ENCODE measurements at regions not wholly inside any gene's neighbourhood (a gene's known extent, or its start where the extent isn't known, plus 50 kb on each side); places are given as distances from the start of the nearest gene placed in this dataset.
A peak's percentile ranks its signal among the peaks of the same experiment; 100 is the strongest.

DNA sequence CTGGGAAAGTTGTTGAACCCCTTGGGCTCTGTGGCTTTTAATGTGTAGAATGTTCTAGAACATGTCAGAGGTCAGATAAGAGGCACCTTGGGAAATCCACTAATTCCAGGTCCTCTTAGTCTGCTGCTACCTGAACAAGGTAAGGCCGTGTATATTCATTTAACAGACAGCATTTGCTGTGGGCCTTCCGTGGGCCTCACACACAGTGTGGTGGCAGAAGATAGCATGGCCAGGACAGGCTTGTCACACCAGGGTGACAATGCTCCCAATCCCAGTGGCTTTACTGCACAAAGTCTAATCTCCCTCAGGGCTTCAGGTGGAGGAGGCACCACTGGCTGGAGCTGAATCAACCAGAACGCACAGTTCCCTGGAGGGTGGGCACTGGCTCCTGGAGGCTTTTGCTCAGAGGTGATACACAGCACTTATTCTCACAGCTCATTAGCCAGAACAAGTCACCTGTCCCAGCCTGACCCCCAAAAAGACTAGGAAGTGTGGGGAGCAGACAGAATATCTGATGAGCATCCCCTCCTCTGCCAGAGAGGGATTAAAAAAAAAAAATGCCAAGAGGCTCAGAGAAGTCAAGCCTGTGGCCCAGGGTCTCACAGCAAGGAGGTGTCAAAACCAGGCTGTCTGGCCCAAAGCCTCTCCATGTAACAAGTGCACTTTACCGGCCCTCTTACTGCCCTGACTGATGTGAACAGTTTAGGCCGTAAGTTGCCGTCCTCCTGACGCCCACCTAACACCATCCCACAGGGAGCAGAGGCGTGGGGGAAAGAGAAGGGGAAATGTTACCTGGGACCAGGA lies 216.9 kb upstream of the RAB6C start:
- peak; percentile 6 for DNase-seq
- H3K4me3 Mint-ChIP-seq (ENCODE audit: unreplicated experiment), result no peak overlapping the region
- peaks cover 12% of the 10 kb centered on the region for H3K4me1 Mint-ChIP-seq (ENCODE audit: low read depth, unreplicated experiment)
- H3K36me3 Mint-ChIP-seq (ENCODE audit: unreplicated experiment), result no peaks in the 10 kb centered on the region
- H3K27me3 Mint-ChIP-seq (ENCODE audit: unreplicated experiment), result peaks cover 2% of the 10 kb centered on the region
- TF ChIP-seq CTCF (IDR thresholded peaks at IDR 0.05; ENCODE audit: partially characterized antibody, unreplicated experiment), result no peak
- H3K9me3 Mint-ChIP-seq (ENCODE audit: unreplicated experiment), result peaks cover 2% of the 10 kb centered on the region
- no peak overlapping the region for H3K27ac Mint-ChIP-seq (ENCODE audit: unreplicated experiment)

DNA sequence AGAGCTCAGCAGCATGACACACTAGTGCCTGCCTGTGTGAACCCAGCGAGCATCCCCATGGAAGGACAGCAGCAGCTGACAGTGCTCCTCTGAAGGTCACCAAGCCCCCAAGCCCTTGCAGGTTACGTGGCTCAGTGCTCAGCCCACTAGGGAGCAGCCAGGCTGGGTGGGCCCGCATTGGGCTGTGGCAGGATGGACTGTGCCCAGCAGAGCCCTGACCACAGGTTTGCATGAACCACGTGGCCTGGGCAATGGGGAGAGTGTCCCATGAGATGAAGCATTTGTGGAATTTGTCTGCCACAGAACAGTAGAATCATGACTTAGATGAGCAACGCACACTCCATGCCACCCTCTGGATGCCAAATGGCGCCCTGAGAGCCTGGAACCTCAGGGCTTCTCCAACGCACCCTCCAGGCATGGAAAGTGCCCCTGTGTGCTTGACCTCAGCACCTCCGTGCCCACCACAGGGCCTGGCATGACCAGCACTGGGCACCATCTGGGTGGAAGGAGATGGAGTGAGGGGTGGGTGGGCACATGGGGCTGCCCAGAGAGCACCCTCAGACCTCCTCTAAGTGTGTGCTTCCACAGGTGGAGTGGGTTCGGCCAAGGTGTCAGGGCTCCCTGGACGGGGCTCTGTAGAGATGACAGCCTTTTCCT lies 216.1 kb upstream of the RAB6C start:
- no peaks in the 10 kb centered on the region for H3K9me3 Mint-ChIP-seq (ENCODE audit: unreplicated experiment)
- H3K36me3 Mint-ChIP-seq (ENCODE audit: unreplicated experiment), result no peaks in the 10 kb centered on the region
- DNase-seq, result peak; percentile 10
- H3K4me3 Mint-ChIP-seq (ENCODE audit: unreplicated experiment), result no peak overlapping the region
- no peak for TF ChIP-seq CTCF (IDR thresholded peaks at IDR 0.05; ENCODE audit: partially characterized antibody, unreplicated experiment)
- peaks cover 7% of the 10 kb centered on the region for H3K4me1 Mint-ChIP-seq (ENCODE audit: low read depth, unreplicated experiment)
- H3K27me3 Mint-ChIP-seq (ENCODE audit: unreplicated experiment), result peaks cover 2% of the 10 kb centered on the region
- no peak overlapping the region for H3K27ac Mint-ChIP-seq (ENCODE audit: unreplicated experiment)

GRCh38 chr2:129763966-129764365 lies 215.5 kb upstream of the RAB6C start:
- no peak overlapping the region for H3K27ac Mint-ChIP-seq (ENCODE audit: unreplicated experiment)
- no peak overlapping the region for H3K4me3 Mint-ChIP-seq (ENCODE audit: unreplicated experiment)
- H3K9me3 Mint-ChIP-seq (ENCODE audit: unreplicated experiment), result no peaks in the 10 kb centered on the region

GRCh38 chr2:129764376-129765325 lies 214.8 kb upstream of the RAB6C start:
- Mint-ChIP-seq H3K27ac (ENCODE audit: unreplicated experiment) (no peak overlapping the region), H3K27me3 (ENCODE audit: unreplicated experiment) (peaks cover 2% of the 10 kb centered on the region), H3K4me3 (ENCODE audit: unreplicated experiment) (no peak overlapping the region), H3K36me3 (ENCODE audit: unreplicated experiment) (no peaks in the 10 kb centered on the region), H3K9me3 (ENCODE audit: unreplicated experiment) (no peaks in the 10 kb centered on the region), H3K4me1 (ENCODE audit: low read depth, unreplicated experiment) (peaks cover 5% of the 10 kb centered on the region)
- TF ChIP-seq CTCF (IDR thresholded peaks at IDR 0.05; ENCODE audit: partially characterized antibody, unreplicated experiment), result no peak
- peak; percentile 12 for DNase-seq

More at GRCh38 chr2:129763966-129764365, 215.5 kb upstream of the RAB6C start:
- TF ChIP-seq CTCF (IDR thresholded peaks at IDR 0.05; ENCODE audit: partially characterized antibody, unreplicated experiment), result no peak
- H3K4me1 Mint-ChIP-seq (ENCODE audit: low read depth, unreplicated experiment), result peaks cover 5% of the 10 kb centered on the region
- no peak for DNase-seq
- H3K27me3 Mint-ChIP-seq (ENCODE audit: unreplicated experiment), result peaks cover 2% of the 10 kb centered on the region
- no peaks in the 10 kb centered on the region for H3K36me3 Mint-ChIP-seq (ENCODE audit: unreplicated experiment)

Measured in glutamatergic neuron (in vitro differentiated cells).